ENCODE measurements at regions not wholly inside any gene's neighbourhood (a gene's known extent, or its start where the extent isn't known, plus 50 kb on each side); places are given as distances from the start of the nearest gene placed in this dataset.
"Not testable (repeated sequence)": the region's sequence is repeated elsewhere in the genome, so short reads cannot be mapped to it uniquely, and the experiment has no call there.

DNA sequence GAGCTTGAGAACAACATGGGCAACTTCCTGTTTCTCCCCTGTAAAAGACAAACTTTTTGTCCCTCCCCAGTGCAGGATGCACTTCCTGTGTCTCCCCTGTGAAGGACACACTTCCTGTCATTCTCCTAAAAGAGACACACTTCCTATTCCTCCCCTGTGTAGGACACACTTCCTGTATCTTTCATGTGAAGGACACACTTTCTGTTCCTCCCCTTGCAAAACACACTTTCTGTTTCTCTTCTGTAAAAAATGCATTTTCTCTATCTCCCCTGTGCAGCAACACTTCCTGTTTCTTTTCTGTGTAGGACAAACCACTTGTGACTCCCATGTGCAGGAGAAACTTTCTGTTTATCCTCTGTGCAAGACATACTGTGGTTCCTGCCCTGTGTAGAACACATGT lies 488.6 kb upstream of the USP9Y start:
- ChIA-PET POLR2A (no interaction called here), CTCF (no interaction called here)
- no peak overlapping the region for H3K4me3 Mint-ChIP-seq
- H3K36me3 Mint-ChIP-seq (ENCODE audit: low read depth), result peaks cover 24% of the 10 kb centered on the region
- H3K4me1 Mint-ChIP-seq, result peaks cover 52% of the 10 kb centered on the region
- no peak for DNase-seq
- H3K27me3 Mint-ChIP-seq, result no peaks in the 10 kb centered on the region
- H3K27ac Mint-ChIP-seq, result peak overlapping the region; percentile 31
- peaks cover 49% of the 10 kb centered on the region for H3K9me3 Mint-ChIP-seq

DNA sequence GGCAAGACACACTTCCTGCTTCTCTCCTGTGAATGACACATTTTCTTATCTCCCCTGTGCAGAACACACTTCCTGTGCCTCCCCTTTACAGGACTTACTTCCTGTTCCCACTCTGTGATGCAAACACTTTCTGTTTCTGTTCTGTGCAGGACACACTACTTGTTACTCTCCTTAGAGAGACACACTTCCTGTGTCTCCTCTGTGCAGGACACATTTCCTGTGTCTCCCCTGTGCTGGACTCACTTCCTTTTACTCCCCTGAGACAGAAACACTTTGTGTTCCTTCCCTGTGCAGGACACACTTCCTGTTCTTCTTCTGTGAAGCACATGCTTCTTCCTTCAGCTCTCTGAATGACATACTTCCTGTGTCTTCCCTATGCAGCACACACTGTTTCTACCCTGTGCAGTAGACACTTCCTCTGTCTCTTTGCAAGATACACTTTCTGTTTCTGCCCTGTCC lies 485.4 kb upstream of the USP9Y start:
- peak overlapping the region; percentile 56 for H3K27ac Mint-ChIP-seq
- H3K36me3 Mint-ChIP-seq (ENCODE audit: low read depth), result peaks cover 24% of the 10 kb centered on the region
- no peaks in the 10 kb centered on the region for H3K27me3 Mint-ChIP-seq
- POLR2A ChIA-PET, result no interaction called here
- H3K9me3 Mint-ChIP-seq, result peaks cover 57% of the 10 kb centered on the region
- no peak overlapping the region for H3K4me3 Mint-ChIP-seq
- H3K4me1 Mint-ChIP-seq, result peaks cover 57% of the 10 kb centered on the region
- CTCF ChIA-PET, result no interaction called here
- DNase-seq, result no peak

DNA sequence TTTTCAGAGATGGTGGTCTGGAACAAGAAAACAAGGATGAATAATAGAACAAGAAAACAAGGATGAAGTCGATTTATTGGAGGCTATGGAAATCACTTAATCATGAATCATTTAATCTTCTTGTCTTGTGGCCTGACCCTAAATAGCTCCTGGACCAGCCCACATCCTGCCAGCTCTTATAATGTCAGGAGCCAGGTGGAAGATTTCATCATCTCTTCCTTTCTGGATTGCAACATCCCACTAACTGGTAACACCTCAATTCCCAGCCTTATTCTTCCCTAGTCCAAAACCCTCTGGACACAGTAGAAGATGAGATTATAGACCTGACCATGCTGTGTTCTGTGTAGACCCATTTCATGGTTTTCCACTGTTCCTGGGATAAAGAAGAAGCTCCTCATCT lies 470.1 kb upstream of the USP9Y start:
- no peaks in the 10 kb centered on the region for H3K36me3 Mint-ChIP-seq (ENCODE audit: low read depth)
- H3K27me3 Mint-ChIP-seq, result no peaks in the 10 kb centered on the region
- POLR2A ChIA-PET, result no interaction called here
- H3K4me3 Mint-ChIP-seq, result no peak overlapping the region
- DNase-seq, result no peak
- no peaks in the 10 kb centered on the region for H3K4me1 Mint-ChIP-seq
- H3K9me3 Mint-ChIP-seq, result no peaks in the 10 kb centered on the region
- H3K27ac Mint-ChIP-seq, result no peak overlapping the region
- CTCF ChIA-PET, result no interaction called here

DNA sequence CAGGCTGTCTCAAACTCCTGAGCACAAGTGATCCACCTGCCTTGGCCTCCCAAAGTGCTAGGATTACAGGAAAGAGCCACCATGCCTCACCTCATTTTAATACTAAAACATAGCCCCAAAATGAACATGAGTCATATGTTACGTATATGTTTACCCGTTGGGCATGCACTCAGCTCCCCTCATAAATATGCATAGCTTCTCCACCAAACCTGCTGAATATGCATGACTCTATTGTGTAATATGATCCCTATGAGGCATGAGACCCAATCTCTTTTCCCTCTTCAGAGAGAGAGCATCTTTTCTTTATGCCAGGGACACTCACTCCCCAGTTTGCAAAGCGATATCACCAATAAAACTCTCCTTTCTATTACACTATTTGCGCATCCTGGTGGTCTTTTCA lies 464.6 kb upstream of the USP9Y start:
- no peak overlapping the region for H3K4me3 Mint-ChIP-seq
- POLR2A ChIA-PET, result no interaction called here
- no peak overlapping the region for H3K27ac Mint-ChIP-seq
- CTCF ChIA-PET, result no interaction called here
- no peak for DNase-seq
- H3K9me3 Mint-ChIP-seq, result no peaks in the 10 kb centered on the region
- no peaks in the 10 kb centered on the region for H3K27me3 Mint-ChIP-seq
- no peaks in the 10 kb centered on the region for H3K4me1 Mint-ChIP-seq
- H3K36me3 Mint-ChIP-seq (ENCODE audit: low read depth), result no peaks in the 10 kb centered on the region

DNA sequence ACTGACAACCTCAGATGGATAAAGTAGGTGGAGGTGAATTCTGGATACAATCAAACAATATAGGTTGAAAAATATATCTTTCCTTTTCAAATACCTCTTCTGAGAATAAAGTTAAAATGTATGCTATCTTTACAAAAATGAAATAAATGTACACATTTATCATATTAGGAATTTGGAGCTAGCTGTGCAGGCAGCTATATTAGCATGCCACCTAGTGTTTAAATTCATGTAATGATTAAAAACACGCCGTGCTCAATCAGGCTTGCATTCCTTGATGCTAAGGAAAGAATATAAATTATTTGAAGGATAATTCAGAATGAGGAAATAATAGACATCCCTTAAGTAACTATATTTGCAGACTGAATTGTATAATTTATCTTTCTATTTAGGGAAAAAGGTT lies 460.7 kb upstream of the USP9Y start:
- DNase-seq; H3K4me1 Mint-ChIP-seq; H3K36me3 Mint-ChIP-seq (ENCODE audit: low read depth); H3K27me3 Mint-ChIP-seq; H3K4me3 Mint-ChIP-seq; CTCF ChIA-PET; POLR2A ChIA-PET; H3K9me3 Mint-ChIP-seq; H3K27ac Mint-ChIP-seq: not testable (repeated sequence)

DNA sequence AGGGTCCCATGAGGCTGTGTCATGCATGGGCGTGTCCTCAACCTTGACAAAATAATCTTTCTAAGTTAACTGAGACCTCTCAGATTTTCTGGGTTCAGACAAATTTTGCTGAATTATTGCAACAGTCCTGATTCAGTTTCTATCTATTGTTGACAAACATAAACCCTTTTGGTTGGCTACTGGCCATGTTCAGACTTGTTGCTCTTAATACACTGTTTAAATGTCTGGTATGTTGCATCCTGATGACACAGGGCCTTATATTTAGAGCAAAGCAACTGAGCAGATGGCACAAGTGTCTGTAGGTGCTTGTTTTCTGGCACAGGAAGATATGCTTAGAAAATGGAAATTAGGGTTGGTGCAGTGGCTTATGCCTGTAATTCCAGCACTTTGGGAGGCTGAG lies 456.9 kb upstream of the USP9Y start:
- no peak for DNase-seq
- Mint-ChIP-seq H3K27me3 (no peaks in the 10 kb centered on the region), H3K4me3 (no peak overlapping the region), H3K4me1 (no peaks in the 10 kb centered on the region), H3K9me3 (no peaks in the 10 kb centered on the region), H3K27ac (no peak overlapping the region), H3K36me3 (ENCODE audit: low read depth) (no peaks in the 10 kb centered on the region)
- ChIA-PET POLR2A (no interaction called here), CTCF (no interaction called here)

DNA sequence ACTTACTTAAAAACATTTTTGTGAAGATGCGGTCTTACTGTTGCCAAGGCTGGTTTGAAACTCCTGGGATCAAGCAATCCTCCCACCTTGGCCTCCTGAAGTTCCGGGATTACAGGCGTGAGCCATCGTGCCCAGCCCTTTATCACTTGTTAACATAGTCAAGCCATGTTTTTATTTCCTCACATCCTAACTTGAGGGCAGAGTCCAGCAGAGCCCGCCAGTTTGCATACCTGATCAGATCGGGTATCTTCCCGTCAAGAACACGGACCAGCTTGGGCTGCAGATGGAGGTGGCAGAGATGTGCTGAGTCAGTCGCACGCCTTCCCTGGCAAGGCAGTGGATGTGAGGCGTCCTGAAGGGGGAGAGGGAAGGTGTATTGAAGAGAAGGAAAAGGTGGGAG lies 447.3 kb upstream of the USP9Y start:
- H3K9me3 Mint-ChIP-seq, result no peaks in the 10 kb centered on the region
- CTCF ChIA-PET, result no interaction called here
- H3K27me3 Mint-ChIP-seq, result no peaks in the 10 kb centered on the region
- no peaks in the 10 kb centered on the region for H3K4me1 Mint-ChIP-seq
- DNase-seq, result no peak
- POLR2A ChIA-PET, result no interaction called here
- H3K4me3 Mint-ChIP-seq, result no peak overlapping the region
- no peaks in the 10 kb centered on the region for H3K36me3 Mint-ChIP-seq (ENCODE audit: low read depth)
- H3K27ac Mint-ChIP-seq, result no peak overlapping the region

DNA sequence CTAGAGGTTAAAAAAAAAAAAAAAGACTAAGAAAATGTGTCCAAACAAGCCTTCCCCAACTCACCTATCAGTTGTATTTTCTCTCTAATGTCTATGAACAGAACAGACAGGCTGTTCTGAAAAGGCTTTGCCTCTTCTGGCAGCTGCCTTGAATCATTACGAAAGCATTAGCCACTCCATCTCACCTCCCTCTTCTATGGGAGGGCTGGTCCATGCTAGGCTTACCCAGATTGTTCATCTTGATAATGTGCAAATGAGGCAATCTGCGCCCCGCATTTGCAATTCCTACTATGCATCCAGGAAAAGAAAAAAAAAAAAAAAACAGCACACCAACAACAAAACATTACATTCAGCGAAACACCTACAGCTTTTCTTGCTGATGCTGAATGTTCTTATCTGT lies 429.9 kb upstream of the USP9Y start:
- no peaks in the 10 kb centered on the region for H3K4me1 Mint-ChIP-seq
- POLR2A ChIA-PET, result no interaction called here
- no peaks in the 10 kb centered on the region for H3K36me3 Mint-ChIP-seq (ENCODE audit: low read depth)
- H3K27me3 Mint-ChIP-seq, result no peaks in the 10 kb centered on the region
- H3K9me3 Mint-ChIP-seq, result no peaks in the 10 kb centered on the region
- H3K4me3 Mint-ChIP-seq, result no peak overlapping the region
- no peak for DNase-seq
- CTCF ChIA-PET, result no interaction called here
- H3K27ac Mint-ChIP-seq, result no peak overlapping the region

DNA sequence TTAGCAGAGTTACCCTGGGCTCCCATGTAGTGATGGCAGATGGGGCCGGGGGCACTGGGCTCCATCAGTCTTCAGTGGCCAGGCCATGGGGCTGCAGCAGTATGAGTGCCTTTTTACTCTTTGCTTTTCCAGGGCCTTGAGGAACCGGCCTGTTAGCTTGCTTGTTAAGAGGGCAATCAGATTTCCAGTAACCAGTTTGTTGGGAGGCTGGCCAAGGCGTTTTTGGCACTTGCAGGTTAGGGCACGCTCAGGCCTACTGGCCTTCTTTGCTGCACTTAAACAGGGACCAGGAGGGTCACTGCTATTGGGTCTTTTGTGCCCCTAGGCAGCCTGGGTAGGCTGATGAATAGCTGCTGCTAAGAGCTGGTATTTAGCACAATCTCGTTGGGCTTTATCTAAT lies 415.4 kb upstream of the USP9Y start:
- no peak for DNase-seq
- POLR2A ChIA-PET, result no interaction called here
- H3K27ac Mint-ChIP-seq, result no peak overlapping the region
- H3K9me3 Mint-ChIP-seq, result peaks cover 3% of the 10 kb centered on the region
- CTCF ChIA-PET, result no interaction called here
- no peak overlapping the region for H3K4me3 Mint-ChIP-seq
- H3K4me1 Mint-ChIP-seq, result peaks cover 12% of the 10 kb centered on the region
- H3K27me3 Mint-ChIP-seq, result no peaks in the 10 kb centered on the region
- H3K36me3 Mint-ChIP-seq (ENCODE audit: low read depth), result no peaks in the 10 kb centered on the region

DNA sequence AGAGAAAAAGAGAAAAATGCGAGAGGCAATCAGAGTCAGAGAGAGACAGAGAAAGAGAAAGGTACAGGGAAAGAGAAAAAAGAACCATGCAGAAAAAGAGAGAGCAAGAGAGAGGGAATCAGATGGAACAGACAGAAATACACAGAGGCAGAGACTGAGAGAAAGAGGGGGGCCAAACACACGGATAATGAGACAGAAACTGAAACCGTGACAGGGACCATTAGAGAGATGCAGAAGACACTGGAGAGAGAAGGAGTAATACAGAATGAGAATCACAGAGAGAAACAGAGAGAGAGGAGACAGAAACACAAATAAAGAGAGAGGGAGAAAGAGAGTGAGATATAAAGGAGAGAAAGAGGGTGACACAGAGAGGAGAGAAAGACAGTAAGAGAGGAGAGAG lies 412.1 kb upstream of the USP9Y start:
- H3K4me3 Mint-ChIP-seq, result no peak overlapping the region
- no peaks in the 10 kb centered on the region for H3K27me3 Mint-ChIP-seq
- no peak for DNase-seq
- peaks cover 12% of the 10 kb centered on the region for H3K4me1 Mint-ChIP-seq
- ChIA-PET CTCF (no interaction called here), POLR2A (no interaction called here)
- H3K27ac Mint-ChIP-seq, result no peak overlapping the region
- H3K36me3 Mint-ChIP-seq (ENCODE audit: low read depth), result no peaks in the 10 kb centered on the region
- H3K9me3 Mint-ChIP-seq, result peaks cover 3% of the 10 kb centered on the region

DNA sequence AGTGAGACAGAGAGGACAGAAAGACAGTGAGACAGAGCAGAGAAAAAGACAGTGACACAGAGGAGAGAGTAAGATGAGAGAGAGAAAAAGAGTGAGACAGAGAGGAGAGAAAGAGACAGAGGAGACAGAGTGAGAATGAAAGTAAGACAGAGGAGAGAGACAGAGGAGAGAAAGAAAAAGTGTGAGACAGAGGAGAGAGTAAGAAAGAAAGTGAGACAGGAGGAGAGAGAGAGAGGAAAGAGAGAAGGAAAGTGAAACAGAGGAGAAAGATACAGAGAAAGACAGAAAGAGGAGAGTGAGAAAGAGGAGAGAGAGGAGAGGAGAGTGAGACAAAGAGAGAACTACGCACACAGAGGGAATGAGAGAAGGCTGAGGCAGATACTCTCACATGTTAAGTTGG lies 411.6 kb upstream of the USP9Y start:
- Mint-ChIP-seq H3K27me3 (no peaks in the 10 kb centered on the region), H3K9me3 (peaks cover 3% of the 10 kb centered on the region), H3K27ac (no peak overlapping the region), H3K4me3 (no peak overlapping the region), H3K4me1 (peaks cover 12% of the 10 kb centered on the region), H3K36me3 (ENCODE audit: low read depth) (no peaks in the 10 kb centered on the region)
- DNase-seq, result no peak
- ChIA-PET POLR2A (no interaction called here), CTCF (no interaction called here)

DNA sequence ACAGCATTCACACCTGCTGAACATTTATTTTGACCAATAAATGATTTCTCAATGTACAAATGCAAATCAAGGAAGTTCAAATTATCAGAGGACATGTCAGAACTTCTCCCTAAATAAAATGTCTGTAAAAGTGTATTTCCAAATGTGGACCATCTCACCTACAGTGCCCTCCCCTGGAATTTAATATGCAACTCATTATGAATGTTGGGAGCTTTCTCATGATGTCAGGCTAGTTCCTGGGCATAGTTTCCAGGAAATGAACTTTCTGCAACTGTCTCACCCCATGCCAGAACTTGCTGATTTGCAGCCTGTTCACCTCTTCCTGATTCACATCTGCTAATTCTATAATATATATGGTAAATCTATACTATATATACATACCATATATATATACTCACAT lies 408.5 kb upstream of the USP9Y start:
- peaks cover 12% of the 10 kb centered on the region for H3K4me1 Mint-ChIP-seq
- H3K27me3 Mint-ChIP-seq, result no peaks in the 10 kb centered on the region
- no peaks in the 10 kb centered on the region for H3K36me3 Mint-ChIP-seq (ENCODE audit: low read depth)
- no peak overlapping the region for H3K4me3 Mint-ChIP-seq
- H3K27ac Mint-ChIP-seq, result no peak overlapping the region
- ChIA-PET CTCF (no interaction called here), POLR2A (no interaction called here)
- DNase-seq, result no peak
- H3K9me3 Mint-ChIP-seq, result no peaks in the 10 kb centered on the region

DNA sequence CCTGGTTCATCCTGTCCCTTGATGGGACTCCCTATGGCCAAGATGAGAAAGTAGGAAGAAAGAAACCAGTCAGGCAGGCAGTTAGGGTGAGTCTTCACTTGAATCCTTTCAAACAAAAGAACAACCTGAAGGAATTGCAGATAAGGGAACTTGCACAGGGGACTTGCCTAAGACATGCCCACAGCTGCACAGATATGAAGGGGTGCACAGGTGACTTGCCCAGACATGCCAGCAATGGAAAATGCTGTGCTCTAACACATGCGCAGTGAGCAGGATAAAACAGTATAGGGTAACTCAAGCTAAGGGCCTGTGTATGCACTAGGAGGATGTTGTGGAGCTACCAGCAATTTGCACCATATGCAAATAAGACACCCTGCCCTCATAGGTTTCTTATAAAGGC lies 404.6 kb upstream of the USP9Y start:
- H3K36me3 Mint-ChIP-seq (ENCODE audit: low read depth), result no peaks in the 10 kb centered on the region
- H3K4me3 Mint-ChIP-seq, result no peak overlapping the region
- H3K27me3 Mint-ChIP-seq, result no peaks in the 10 kb centered on the region
- ChIA-PET CTCF (no interaction called here), POLR2A (no interaction called here)
- no peaks in the 10 kb centered on the region for H3K4me1 Mint-ChIP-seq
- no peak for DNase-seq
- H3K9me3 Mint-ChIP-seq, result no peaks in the 10 kb centered on the region
- H3K27ac Mint-ChIP-seq, result no peak overlapping the region

DNA sequence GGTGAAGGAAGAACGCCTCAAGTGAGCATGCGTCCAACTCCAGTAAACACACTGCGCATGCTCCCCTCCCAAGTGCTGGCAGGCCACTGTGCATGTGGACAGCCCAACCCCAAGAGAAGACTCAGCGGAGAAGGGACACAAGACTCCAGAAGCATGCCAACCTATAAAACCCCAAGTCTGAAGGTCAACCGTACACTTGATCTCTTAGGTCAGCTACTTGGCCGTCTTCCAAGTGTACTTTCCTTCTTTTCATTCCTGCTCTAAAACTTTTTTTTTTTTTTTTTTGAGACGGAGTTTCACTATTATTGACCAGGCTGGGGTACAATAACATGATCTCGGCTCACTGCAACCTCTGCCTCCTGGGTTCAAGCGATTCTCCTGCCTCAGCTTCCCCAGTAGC lies 401.2 kb upstream of the USP9Y start:
- DNase-seq; H3K27ac Mint-ChIP-seq; CTCF ChIA-PET; H3K4me1 Mint-ChIP-seq; H3K27me3 Mint-ChIP-seq; H3K9me3 Mint-ChIP-seq; H3K36me3 Mint-ChIP-seq (ENCODE audit: low read depth); H3K4me3 Mint-ChIP-seq; POLR2A ChIA-PET: not testable (repeated sequence)

DNA sequence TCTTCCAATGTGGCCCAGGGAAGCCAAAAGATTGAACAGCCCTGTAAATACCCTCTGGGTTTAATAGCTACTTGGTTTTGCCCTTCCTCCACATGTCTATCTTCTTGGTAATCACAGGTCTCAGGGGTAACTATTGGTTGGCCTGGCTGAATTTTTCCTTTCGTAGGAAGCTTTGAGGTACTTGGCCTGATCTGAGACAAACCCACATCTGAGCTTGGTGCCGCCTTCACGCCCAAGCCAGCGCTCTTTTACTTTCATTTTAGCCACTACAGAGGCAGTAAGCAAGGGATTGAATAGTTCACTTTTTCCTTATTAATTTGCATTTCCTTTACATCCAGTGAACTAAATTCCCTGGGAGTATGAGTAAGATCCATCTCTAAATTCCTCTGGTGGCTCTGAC lies 397.6 kb upstream of the USP9Y start:
- no peak overlapping the region for H3K27ac Mint-ChIP-seq
- no peaks in the 10 kb centered on the region for H3K9me3 Mint-ChIP-seq
- ChIA-PET POLR2A (interaction anchor here (1.1 kb wide), 1 partner anchor 359 kb away, joined by 3 read pairs; no protein-coding TSS in a partner anchor), CTCF (no interaction called here)
- peak; percentile 16 for DNase-seq
- peaks cover 2% of the 10 kb centered on the region for H3K4me1 Mint-ChIP-seq
- no peaks in the 10 kb centered on the region for H3K27me3 Mint-ChIP-seq
- peak overlapping the region; percentile 40 for H3K4me3 Mint-ChIP-seq
- no peaks in the 10 kb centered on the region for H3K36me3 Mint-ChIP-seq (ENCODE audit: low read depth)
